ENCODE measurements at regions not wholly inside any gene's neighbourhood (a gene's known extent, or its start where the extent isn't known, plus 50 kb on each side); places are given as distances from the start of the nearest gene placed in this dataset.

- 67 to 76% methylated on average over 3 of the region's 3 CpGs for WGBS, 2 donors
- H3K27me3 ChIP-seq: peaks cover 0 to 5% of the 10 kb centered on the region in 2 donors
- TF ChIP-seq EP300 (IDR thresholded peaks at IDR 0.05) (no peak), POLR2A (IDR thresholded peaks at IDR 0.05) (no peak), CTCF (IDR thresholded peaks at IDR 0.05) (no peak)
- H3K27ac ChIP-seq: no peak overlapping the region
- no peak overlapping the region for H3K4me3 ChIP-seq
- no peaks in the 10 kb centered on the region for H3K4me1 ChIP-seq
- no peaks in the 10 kb centered on the region for H3K36me3 ChIP-seq
- DNase-seq (ENCODE audit: low spot score in 2 of 2): no peak
- no peaks in the 10 kb centered on the region for H3K9me3 ChIP-seq
Measured at GRCh38 chrX:85573801-85574200, 194.3 kb upstream of the POF1B start.

GRCh38 chrX:85570496-85570895, 191.0 kb upstream of the POF1B start:
- no peak for DNase-seq (ENCODE audit: low spot score in 2 of 2)
- 42 to 100% methylated on average over 1 of the region's 1 CpG for WGBS, 2 donors
- Histone ChIP-seq H3K4me1 (no peaks in the 10 kb centered on the region), H3K36me3 (no peaks in the 10 kb centered on the region), H3K27ac (no peak overlapping the region), H3K4me3 (no peak overlapping the region), H3K9me3 (no peaks in the 10 kb centered on the region), H3K27me3 (peaks cover 0 to 5% of the 10 kb centered on the region in 2 donors)
- TF ChIP-seq POLR2A (IDR thresholded peaks at IDR 0.05) (no peak), CTCF (IDR thresholded peaks at IDR 0.05) (no peak), EP300 (IDR thresholded peaks at IDR 0.05) (no peak)

GRCh38 chrX:85569686-85570085, 190.2 kb upstream of the POF1B start:
- 27 to 41% methylated on average over 4 of the region's 4 CpGs for whole genome bisulfite sequencing, 2 donors
- peaks cover 0 to 5% of the 10 kb centered on the region in 2 donors for H3K27me3 ChIP-seq
- no peak for TF ChIP-seq EP300 (IDR thresholded peaks at IDR 0.05)

GRCh38 chrX:85569096-85569495, 189.6 kb upstream of the POF1B start:
- DNase-seq (ENCODE audit: low spot score in 2 of 2): no peak
- H3K9me3 ChIP-seq: no peaks in the 10 kb centered on the region
- WGBS, 2 donors: 60 to 71% methylated on average over 1 of the region's 1 CpG
- no peak overlapping the region for H3K27ac ChIP-seq
- H3K4me1 ChIP-seq: no peaks in the 10 kb centered on the region
- no peak overlapping the region for H3K4me3 ChIP-seq
- H3K27me3 ChIP-seq: peaks cover 0 to 5% of the 10 kb centered on the region in 2 donors
- TF ChIP-seq CTCF (IDR thresholded peaks at IDR 0.05) (no peak), POLR2A (IDR thresholded peaks at IDR 0.05) (no peak), EP300 (IDR thresholded peaks at IDR 0.05) (no peak)
- no peaks in the 10 kb centered on the region for H3K36me3 ChIP-seq

More at GRCh38 chrX:85569686-85570085, 190.2 kb upstream of the POF1B start:
- Histone ChIP-seq H3K36me3 (no peaks in the 10 kb centered on the region), H3K4me1 (no peaks in the 10 kb centered on the region), H3K4me3 (no peak overlapping the region), H3K9me3 (no peaks in the 10 kb centered on the region), H3K27ac (no peak overlapping the region)
- no peak for DNase-seq (ENCODE audit: low spot score in 2 of 2)

- H3K27me3 ChIP-seq: no peaks in the 10 kb centered on the region
- H3K36me3 ChIP-seq: no peaks in the 10 kb centered on the region
- H3K27ac ChIP-seq: no peak overlapping the region
- 72 to 92% methylated on average over 5 to 6 of the region's 7 CpGs for WGBS, 2 donors
- DNase-seq (ENCODE audit: low spot score in 2 of 2): no peak
- H3K4me3 ChIP-seq: no peak overlapping the region
- no peaks in the 10 kb centered on the region for H3K4me1 ChIP-seq
- no peaks in the 10 kb centered on the region for H3K9me3 ChIP-seq
- TF ChIP-seq EP300 (IDR thresholded peaks at IDR 0.05) (no peak), POLR2A (IDR thresholded peaks at IDR 0.05) (no peak), CTCF (IDR thresholded peaks at IDR 0.05) (no peak)
Measured at GRCh38 chrX:85561231-85561630, 181.8 kb upstream of the POF1B start.

- no peaks in the 10 kb centered on the region for H3K9me3 ChIP-seq
- H3K4me3 ChIP-seq: no peak overlapping the region
- no peaks in the 10 kb centered on the region for H3K27me3 ChIP-seq
- 1 to 5% methylated on average over 4 of the region's 4 CpGs for WGBS, 2 donors
- no peak for DNase-seq (ENCODE audit: low spot score in 2 of 2)
- no peaks in the 10 kb centered on the region for H3K36me3 ChIP-seq
- H3K4me1 ChIP-seq: no peaks in the 10 kb centered on the region
- H3K27ac ChIP-seq: no peak overlapping the region
- TF ChIP-seq CTCF (IDR thresholded peaks at IDR 0.05): peak in 3 of 5 experiments; percentile 29 to 37 (median 34)
- TF ChIP-seq EP300 (IDR thresholded peaks at IDR 0.05): no peak
Measured at GRCh38 chrX:85544609-85545008, 165.1 kb upstream of the POF1B start.
